ENCODE measurements at regions not wholly inside any gene's neighbourhood (a gene's known extent, or its start where the extent isn't known, plus 50 kb on each side); places are given as distances from the start of the nearest gene placed in this dataset.

DNA sequence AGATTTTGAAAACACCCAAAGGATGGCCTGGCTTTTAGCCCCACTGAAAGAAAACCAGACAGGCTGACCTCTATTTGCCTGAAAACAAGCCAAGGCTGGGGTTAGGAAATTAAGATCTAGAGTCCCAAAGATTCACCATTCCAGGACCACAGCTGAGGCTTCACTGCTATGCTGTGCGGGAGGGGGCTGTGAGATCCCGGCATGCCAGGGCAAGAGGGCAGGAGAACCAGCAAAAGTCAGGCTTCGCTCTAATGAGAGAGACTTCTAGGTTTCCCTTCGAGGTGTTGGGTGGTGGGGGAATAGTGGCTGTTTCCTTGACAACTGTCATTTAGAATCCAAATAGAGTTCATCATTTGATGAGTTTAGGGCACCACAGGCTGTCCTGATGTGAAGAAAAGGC is 152.9 kb upstream of the NFIB start:
- no peak for DNase-seq (ENCODE audit: low spot score)

DNA sequence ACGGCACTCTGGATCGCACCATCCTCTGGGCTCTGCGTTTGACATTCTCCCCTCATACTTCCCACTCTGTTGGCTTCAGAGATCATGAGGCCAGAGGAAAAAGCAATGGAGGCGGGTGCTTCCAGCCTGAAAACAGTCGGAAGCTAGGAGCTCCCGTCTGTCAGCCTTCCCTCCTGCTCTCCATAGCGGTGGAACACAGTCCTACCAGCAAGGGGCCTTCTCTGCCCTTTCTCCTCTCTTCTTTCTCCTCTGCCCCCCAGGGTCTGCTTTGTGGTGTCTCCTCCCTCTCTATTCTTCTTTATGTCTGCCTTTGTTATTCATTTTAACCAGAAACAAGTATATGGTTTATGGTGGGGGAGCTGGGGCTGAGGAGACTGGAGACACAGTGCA is 152.5 kb upstream of the NFIB start:
- no peak for DNase-seq (ENCODE audit: low spot score)

DNA sequence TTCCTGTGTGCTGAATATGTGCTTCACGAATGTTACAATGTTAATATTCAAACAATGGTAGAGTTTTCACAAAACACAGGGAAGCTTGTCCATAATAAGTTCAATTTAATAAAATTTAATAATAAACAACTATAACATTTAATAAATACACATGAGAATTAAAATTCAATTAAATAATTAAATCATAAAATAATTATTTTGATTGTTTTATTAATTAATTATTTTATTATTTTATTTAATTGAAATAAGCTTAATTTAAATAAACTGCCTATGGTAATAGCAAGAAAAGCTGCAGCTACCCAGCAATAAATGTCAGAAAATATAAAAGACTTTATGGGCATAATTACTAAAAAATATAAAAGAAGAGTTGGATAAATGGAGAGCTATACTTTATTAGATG is 149.0 kb upstream of the NFIB start:
- DNase-seq (ENCODE audit: low spot score) = no peak

DNA sequence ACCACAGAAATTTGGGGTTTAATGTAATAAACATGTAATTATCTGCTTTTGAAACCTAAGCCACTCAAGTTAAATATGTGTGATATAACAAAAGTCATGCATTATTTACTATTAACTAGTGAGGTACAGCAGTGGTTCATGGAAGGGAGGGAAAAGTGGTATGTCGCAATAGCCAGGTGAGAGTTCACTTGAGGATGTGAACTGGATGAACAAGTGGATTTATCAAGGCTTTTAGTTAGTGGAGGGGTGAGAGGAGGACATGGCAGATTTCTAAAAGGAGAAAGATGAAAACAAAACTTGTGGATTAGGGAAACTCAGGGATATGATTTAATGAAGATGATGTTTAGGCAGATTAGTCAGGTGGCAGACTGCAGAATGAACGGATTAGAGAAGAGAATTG is 141.3 kb upstream of the NFIB start:
- DNase-seq (ENCODE audit: low spot score) = no peak

DNA sequence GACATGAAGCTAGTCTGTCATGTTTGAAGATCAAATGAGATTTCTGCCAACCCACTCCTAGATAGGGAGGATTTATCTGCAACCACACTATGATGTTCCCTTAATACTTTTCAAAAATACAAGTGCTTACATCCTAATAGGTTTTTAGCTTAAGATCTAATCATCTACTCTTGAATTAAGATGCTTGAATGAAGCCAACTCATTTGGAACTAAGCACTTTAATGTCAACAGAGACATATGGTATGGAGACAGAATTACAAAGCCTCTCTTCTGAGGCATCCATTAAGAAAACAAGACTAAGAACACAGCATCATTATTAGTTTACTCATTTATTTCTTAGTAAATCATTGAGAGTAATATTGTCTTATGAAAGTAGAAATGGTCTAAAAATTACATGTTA is 139.3 kb upstream of the NFIB start:
- no peak for DNase-seq (ENCODE audit: low spot score)

DNA sequence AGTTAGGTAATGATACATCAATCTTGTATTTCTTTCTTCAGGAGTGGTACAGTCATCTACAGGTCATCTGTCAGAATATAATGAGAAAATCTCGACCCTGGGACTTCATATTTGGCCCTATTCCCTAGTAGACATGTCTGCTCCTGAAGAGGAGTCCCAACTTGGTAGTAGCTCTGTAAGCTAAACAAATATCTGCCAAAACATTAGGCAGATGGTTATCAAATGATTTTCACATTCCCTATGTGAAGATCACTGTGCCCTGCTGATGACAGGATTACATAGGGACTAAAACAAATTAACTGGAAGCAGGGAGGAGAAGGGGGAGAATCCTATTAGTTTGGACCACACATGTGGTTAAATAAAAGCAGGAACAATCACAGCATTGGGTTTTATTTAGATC is 138.6 kb upstream of the NFIB start:
- DNase-seq (ENCODE audit: low spot score) = no peak

DNA sequence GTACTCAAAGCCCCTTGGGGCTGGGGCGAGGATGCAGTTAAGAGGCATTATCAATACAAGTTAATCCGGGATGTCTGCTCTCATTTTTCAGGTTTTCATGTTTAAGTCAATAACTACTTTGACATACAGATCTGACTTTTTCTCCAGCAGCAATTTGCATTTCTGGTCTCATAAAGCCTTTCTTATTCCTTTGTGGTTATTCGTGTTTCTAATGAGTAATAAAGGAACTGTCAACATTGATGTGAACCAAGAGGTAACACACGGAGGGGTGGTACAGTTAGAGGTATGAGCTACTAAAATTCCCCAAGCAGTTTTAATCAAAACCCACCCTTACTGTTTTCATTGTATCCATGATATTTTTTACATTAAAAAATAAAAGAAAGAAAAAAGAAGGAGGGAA is 138.0 kb upstream of the NFIB start:
- no peak for DNase-seq (ENCODE audit: low spot score)

DNA sequence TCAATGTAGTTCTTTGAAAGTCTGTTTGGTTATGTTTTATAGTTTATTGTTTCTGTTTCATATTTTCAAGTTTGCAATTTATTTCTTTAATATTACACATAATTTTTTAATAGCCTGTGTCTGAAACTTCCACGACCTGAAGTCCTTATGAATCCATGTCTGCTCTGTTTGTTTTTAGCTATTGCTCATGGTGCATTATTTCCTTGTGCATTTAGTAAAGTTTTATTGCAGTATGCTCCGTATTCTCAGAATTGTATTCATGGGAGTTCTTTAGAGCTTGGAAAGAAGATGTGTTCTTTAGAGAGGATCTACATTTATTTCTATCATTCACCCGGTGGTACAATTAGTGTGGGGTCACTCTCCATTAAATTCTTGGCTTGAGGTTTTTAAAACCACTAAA is 133.2 kb upstream of the NFIB start:
- no peak for DNase-seq (ENCODE audit: low spot score)

DNA sequence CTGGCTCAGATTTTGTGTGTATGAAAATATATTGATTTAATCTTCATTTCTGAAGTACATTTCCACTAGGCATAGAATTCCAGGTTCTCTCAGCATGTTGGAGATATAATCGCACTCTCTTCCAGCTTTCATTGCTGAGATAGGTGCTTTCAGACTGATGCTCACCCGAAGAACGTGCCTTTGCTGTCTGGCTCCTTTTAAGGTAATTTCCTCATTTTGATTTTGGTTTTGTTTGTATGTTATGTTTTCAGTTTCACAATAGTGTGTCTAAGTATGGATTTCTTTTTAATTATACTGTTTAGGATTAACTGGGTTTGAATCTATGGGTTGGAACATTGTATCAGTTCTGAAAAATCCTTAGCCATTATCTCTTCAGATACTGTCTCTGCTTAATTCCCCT is 132.0 kb upstream of the NFIB start:
- no peak for DNase-seq (ENCODE audit: low spot score)

DNA sequence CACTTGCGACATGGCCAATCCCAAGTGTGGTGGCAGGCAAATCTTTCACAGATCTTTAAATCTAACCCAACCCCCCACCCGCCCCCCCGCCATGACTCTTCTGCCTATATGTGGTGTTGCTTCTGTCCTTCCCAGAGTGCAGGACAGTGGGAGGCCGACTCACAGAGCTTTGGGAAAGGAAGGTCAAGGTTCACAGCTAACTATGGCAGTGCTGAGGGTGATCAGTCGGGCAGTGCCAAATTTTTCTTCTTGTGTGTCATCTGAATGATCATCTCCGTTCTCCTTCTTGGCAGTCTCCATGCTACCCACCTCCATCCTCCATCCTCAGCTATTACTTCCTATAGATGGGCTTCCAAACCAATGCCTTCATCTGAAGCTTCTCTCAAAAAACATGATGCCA is 129.0 kb upstream of the NFIB start:
- DNase-seq (ENCODE audit: low spot score) = no peak

DNA sequence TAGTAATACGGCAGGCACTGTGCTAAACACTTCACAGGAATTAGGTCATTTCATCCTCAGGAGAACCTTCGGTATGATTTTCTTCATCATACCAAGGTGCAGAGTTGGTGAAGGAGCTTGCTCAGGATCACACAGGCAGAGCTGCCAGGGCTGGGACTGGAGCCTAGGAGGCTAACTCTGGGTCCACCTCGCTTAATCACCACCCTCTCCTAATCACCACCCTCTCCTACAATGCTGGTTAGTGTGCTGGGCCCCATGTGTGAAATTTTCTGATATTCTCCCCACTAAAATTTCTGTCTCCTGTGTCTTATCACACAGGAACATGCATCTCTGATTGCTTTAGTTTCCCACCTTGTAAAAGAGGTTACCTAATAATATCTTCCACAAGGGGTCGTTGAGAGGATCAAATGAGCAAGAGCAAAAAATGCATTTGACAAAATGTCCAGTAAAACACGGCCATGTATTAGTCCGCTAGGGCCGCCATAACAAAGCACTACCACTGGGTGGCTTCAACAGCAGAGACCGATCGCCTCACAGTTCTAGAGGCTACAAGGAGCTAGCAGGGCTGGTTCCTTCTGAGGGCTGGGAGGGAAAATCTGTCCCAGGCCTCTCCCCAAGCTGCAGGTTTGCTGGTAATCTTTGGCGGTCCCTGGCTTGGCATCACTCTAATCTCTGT is 128.2 kb upstream of the NFIB start:
- peak; percentile 65 for DNase-seq (ENCODE audit: low spot score)

DNA sequence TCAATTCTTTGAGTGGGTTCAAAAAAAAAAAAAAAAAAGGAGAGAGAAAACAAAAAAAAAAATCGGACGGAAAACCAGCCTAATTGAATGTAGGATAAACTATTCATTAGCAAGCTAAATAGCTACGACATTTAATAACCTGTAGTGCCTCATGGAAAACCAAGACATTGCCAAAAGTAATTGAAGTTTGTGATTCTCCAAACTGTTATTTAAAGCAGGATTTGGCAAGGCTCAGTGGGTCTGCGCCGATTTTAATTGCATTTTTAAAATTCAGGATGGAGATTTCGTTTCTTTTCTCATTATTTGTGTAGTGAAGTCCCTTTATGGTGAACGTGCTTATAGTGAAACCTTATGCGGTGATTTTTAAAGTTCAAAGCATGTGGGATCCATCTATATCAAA is 127.2 kb upstream of the NFIB start:
- DNase-seq (ENCODE audit: low spot score) = no peak

DNA sequence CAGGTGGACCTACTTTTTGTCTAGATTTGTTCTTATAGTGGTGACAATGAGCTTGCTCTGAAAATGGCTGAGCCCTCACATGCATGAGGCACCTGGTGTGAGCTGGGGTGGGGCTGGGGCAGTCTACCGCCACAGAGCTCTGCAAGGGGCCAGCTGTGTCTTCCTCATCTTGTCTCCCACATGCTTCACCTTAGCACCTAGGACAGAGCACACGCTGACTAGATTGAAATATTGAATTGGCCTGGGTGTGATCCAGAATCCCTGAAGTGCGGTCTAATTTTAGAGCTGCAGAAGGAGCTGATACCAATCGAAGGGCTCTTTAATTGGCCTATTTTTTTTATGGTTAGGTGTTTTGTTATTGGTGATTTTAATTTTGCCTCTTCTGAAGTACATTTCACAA is 126.1 kb upstream of the NFIB start:
- no peak for DNase-seq (ENCODE audit: low spot score)

DNA sequence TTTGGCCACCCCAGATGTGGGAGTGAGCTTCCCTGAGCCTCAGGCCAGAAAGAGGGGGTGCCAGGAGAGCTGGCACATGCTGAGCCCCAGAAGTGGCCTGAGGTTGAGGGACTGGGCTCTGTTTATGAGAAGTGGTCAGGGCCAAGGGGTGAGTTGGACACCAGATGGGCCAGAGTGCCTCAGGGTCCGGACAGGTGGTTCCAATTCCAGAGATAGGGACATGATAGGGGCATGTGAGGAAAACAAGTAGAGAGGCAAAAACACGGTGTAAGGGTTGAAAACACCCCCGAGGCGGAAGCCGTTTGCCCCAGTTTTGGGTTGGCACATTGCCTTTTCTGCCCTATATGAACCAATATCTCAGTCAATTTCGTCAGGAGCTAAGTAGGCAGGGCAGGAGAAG is 125.6 kb upstream of the NFIB start:
- no peak for DNase-seq (ENCODE audit: low spot score)

DNA sequence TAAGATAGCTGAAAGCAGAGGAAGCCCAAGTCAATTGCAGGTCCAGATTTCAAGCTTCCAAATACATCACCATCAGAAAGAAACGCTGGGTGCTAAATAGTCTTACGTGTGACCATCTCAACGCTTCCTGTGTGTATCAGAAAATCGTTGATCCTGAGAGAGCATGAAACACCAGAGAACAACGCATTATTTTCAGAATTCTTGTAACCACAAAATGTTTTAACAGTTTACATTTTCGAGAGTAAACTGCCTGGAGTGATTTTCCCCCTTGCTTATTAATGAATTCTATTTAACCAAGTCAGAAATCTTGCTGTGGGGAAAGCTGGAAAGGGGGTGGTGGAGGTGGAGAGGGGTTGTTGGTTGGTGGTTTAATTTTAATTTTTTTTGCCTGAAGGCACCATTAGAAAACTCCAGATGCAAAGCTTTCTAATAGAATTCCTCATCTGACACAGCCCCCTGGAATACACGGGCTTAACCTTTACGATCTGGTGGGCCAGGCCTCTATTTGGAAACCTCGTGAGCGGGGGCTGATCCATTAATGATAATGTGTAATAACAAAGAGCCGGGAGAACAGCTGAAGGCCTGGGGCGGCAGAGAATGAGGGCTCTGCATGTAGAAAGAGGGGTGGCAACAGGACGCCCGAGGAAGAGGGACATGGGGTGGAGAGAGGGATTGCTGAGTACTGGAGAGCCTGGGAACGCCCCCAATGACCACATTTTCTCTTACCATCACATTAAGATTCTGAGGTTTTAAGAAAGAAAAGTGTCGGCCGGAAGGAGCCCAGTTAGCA is 124.5 kb upstream of the NFIB start:
- DNase-seq (ENCODE audit: low spot score) = no peak

DNA sequence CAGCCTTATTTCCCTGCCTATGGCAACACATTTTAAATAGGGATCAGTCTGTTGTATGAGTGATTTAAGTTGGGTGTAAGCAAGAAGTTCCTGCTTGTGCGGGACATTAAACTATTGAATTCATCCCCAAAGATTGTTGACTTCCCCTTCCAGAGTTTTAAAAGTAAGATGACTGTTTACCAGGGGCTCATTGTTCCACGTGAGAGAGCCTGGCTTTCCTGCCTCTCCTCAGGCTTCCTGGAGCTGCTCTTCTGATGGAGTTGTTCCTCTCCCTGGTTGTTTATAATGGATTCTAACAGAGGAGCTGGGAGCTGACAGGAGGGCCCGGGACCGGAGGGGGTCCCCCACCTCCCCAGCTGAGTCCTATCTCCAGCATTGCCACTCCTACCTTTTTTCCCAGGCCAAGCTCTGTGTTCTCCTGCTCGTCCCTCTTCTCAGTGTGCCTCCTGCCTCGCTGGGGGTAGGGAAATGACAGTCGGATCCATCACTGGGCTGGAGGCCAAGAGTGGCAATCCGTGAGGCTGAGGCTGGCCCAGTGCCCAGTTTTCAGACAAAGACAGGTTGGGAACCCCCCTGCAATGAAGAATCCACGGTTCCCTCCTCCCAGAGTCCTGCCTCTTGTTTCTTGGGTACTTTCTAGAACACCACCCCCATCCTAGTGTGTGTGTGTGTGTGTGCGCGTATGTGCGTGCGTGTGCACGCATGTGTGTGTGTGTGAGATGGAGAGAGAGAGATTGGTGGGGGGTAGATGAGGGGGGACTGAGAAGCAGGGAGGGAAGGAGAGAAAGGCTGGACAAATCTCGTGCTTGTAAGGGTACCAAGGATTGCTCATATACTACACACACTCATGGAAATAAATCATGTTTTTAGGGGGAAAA is 123.7 kb upstream of the NFIB start:
- no peak for DNase-seq (ENCODE audit: low spot score)

DNA sequence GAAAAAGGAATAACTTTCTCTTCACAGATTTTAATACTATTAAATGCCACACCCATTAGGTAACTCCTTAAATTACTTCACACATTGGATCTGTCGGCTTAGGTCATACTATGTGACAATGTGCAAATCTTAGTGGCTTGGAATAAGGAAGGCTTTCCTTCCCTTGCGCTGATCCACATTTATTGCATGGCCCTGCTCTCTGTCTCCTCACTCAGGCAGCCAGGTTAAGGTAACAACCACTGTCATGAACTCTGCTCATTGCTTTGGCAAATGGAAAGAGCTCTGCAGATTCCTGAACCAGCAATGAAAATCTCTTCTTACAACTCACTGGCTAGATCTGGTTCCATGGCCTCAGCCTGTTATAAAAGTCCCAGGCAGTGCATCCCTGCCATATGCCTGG is 121.9 kb upstream of the NFIB start:
- no peak for DNase-seq (ENCODE audit: low spot score)

DNA sequence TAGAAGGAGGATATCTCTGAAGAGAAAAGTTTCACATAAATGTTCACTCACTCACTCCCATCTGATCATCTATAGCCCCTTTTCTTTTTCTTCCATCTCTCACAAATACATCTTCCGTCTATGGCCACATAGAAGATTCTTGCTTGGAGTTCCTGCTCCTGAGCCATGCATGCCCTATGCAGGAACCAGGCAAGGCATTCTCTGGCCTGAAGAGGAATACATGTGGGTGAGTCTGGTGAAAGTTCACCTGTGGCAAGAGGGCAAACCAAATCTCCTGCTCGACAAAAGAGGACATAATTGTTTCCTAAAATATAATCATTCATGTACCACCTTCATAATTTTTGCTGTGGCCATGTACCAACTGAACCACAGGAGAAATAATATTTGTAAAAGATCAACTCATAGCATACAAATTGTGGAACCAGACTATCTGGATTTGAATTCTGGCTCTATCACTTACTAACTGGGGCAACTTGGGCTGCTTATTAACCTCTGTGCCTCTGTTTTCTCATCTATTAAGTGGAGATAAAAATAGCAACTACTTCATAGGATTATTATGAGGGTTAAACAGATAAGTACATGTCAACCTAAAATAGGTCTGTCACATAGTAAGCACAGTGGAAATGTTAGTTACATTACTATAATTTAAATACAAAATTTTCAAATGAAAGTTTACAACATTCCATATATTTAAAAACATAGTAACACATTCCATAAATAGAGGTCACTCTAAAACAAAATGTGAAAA is 121.2 kb upstream of the NFIB start:
- no peak for DNase-seq (ENCODE audit: low spot score)

DNA sequence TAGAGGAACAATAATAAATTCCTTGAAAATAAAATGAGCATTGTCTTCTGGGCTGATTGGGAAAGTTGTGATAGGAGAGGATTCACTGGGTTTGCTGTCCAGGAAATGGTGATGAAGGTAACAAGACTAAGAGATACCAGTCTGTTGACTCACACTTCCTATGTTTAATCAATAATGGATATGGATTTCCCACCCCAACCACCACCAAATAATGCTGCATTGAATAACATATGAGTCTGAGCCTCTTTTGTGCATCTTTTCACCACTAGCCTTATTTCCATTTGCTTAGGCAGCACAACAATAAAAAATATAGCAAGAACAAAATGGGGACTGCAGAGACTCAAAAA is 120.2 kb upstream of the NFIB start:
- no peak for DNase-seq (ENCODE audit: low spot score)

DNA sequence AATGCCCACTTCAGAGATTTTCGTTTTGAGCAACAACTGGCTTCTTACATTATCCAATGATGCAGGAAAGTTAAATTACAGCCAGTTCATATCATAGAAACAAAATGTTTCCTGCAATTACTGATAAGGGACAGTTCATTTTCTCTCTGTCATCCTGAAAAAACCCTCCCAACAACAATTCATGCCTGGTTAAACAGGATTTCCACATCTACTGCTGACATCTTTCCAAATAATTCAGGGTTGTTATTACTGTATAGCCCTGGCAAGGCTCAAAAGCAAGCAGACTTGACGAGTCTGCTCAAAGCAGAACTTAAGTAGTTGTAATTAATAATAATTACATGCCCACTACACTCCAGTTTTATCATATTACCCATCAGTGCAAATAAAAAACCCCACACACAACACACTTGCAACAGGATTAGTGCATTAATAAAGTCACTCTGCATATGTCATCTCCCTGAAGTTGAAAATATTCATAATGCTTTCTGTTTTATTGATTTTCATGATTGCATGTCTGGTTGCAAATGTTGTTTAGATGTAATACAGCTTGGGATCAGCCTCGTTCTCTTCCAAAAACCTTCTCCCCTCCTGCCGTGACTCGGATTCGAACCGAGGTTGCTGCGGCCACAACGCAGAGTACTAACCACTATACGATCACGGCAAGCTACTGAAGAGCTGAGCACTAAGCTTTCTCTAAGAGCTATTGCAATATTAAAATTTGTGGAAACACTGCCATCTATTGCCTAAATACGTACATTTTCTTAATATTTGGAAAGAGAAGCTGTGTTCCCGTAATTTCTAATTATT is 119.6 kb upstream of the NFIB start:
- peak; percentile 49 for DNase-seq (ENCODE audit: low spot score)

DNA sequence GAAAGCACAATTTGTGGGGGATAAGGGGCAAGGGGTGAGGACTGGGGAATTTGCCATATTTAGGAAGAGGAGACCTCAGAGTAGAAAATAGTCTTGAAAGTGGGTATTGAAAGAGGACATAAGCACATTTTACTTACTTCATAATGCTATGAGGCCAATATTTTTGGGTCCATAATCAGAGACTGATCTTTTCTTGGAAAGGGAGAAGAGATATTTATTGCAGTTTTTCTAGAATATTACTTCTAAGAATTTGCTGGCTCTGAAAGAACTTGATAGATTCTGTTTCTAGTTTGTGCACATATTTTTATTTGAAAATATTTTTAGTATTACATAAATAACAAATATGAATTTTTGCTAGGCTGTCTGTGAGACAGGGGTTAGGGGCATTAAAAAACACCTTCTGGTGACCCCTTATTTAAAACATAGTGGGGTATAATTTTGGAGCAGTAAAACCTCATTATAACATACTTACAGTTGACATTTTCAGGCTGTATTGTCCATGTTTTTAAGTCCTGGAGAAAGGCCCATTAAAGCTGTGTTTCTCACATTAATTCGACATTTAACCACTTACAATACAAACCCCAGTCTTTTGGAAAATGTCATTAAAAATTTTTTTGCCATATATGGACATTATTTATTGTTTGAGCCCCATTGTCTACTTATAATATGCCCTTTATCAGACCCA is 118.9 kb upstream of the NFIB start:
- DNase-seq (ENCODE audit: low spot score) = no peak
